HPDE6-E6E7 (cell line): ENCODE measurements at regions not wholly inside any gene's neighbourhood (a gene's known extent, or its start where the extent isn't known, plus 50 kb on each side); places are given as distances from the start of the nearest gene placed in this dataset.

Source experiments
- DNase-seq: peaks from one replicate; pipeline ENCODE4 v3.0.0; 2011; ENCODE audit warnings: missing footprints; ENCODE audit errors: extremely low spot score

GRCh38 chr22:48361099-48361639 lies 1466.5 kb downstream of the BRD1 start:
- DNase-seq = no peak

- no peak for DNase-seq
Observed at GRCh38 chr22:48359613-48359965, 1468.1 kb downstream of the BRD1 start.

- no peak for DNase-seq
Observed at GRCh38 chr22:48358886-48359612, 1468.6 kb downstream of the BRD1 start.

GRCh38 chr22:48357961-48358360 lies 1469.7 kb downstream of the BRD1 start:
- no peak for DNase-seq

GRCh38 chr22:48357196-48357595 lies 1470.5 kb downstream of the BRD1 start:
- DNase-seq = no peak

GRCh38 chr22:48356731-48357130 lies 1470.9 kb downstream of the BRD1 start:
- DNase-seq = no peak

- DNase-seq = no peak
Observed at GRCh38 chr22:48354096-48354495, 1473.6 kb downstream of the BRD1 start.

- no peak for DNase-seq
Observed at GRCh38 chr22:48353116-48353947, 1474.3 kb downstream of the BRD1 start.

GRCh38 chr22:48352086-48352911 lies 1475.4 kb downstream of the BRD1 start:
- DNase-seq = no peak

- DNase-seq = no peak
Observed at GRCh38 chr22:48351376-48352085, 1476.1 kb downstream of the BRD1 start.

- DNase-seq = no peak
Observed at GRCh38 chr22:48350456-48350855, 1477.2 kb downstream of the BRD1 start.

GRCh38 chr22:48348855-48349254 lies 1478.8 kb downstream of the BRD1 start:
- DNase-seq = no peak

- no peak for DNase-seq
Observed at GRCh38 chr22:48347311-48347710, 1480.4 kb downstream of the BRD1 start.

- DNase-seq = no peak
Observed at GRCh38 chr22:48346911-48347310, 1480.8 kb downstream of the BRD1 start.

GRCh38 chr22:48346311-48346710 lies 1481.4 kb downstream of the BRD1 start:
- DNase-seq = no peak

GRCh38 chr22:48345631-48346030 lies 1482.0 kb downstream of the BRD1 start:
- no peak for DNase-seq

GRCh38 chr22:48343461-48343860 lies 1484.2 kb downstream of the BRD1 start:
- no peak for DNase-seq

- DNase-seq = no peak
Observed at GRCh38 chr22:48342732-48343131, 1484.9 kb downstream of the BRD1 start.

GRCh38 chr22:48342016-48342415 lies 1485.7 kb downstream of the BRD1 start:
- DNase-seq = no peak

- no peak for DNase-seq
Observed at GRCh38 chr22:48340727-48341709, 1486.7 kb downstream of the BRD1 start.
